Effector memory CD8-positive, alpha-beta T cell (primary cell): ENCODE measurements at regions not wholly inside any gene's neighbourhood (a gene's known extent, or its start where the extent isn't known, plus 50 kb on each side); places are given as distances from the start of the nearest gene placed in this dataset.
"Not testable (repeated sequence)": the region's sequence is repeated elsewhere in the genome, so short reads cannot be mapped to it uniquely, and the experiment has no call there.

ENCODE experiments used
- ATAC-seq: fragments of 150-1000 bp; cut with Tn5 transposase; replicated peaks from 2 replicates; pipeline ENCODE4 v1.10.0; 2021; ENCODE audit warnings: mild to moderate bottlenecking, moderate library complexity
- DNase-seq, 3 experiments: peaks; one replicate each; pipeline ENCODE4 v3.0.0; 2021
- H3K27ac Mint-ChIP-seq, 2 donors: one replicate each; pipeline ENCODE4 v1.8.0; 2022; ENCODE audit warnings: mild to moderate bottlenecking in 2 of 2, mixed read lengths in 2 of 2, moderate library complexity in 2 of 2
- H3K27me3 Mint-ChIP-seq, 2 donors: one replicate each; pipeline ENCODE4 v1.8.0; 2022; ENCODE audit warnings: mixed read lengths in 2 of 2
- H3K36me3 Mint-ChIP-seq: one replicate; pipeline ENCODE4 v1.8.0; 2022; ENCODE audit warnings: mild to moderate bottlenecking, moderate library complexity, mixed read lengths; ENCODE audit not compliant: insufficient read depth
- H3K4me1 Mint-ChIP-seq, 2 donors: one replicate each; pipeline ENCODE4 v1.8.0; 2022; ENCODE audit warnings: low read depth in 2 of 2, mixed read lengths in 2 of 2
- H3K4me3 Mint-ChIP-seq, 2 donors: one replicate each; pipeline ENCODE4 v1.8.0; 2022; ENCODE audit warnings: mild to moderate bottlenecking in 2 of 2, mixed read lengths in 2 of 2, moderate library complexity in 2 of 2
- H3K9me3 Mint-ChIP-seq, 2 donors: one replicate each; pipeline ENCODE4 v1.8.0; 2022; ENCODE audit warnings: mixed read lengths in 2 of 2

GRCh38 chr2:181788897-181789555, 102.5 kb upstream of the ITPRID2 start:
- no peak for ATAC-seq
- peaks cover 3 to 8% of the 10 kb centered on the region in 2 donors for H3K9me3 Mint-ChIP-seq
- no peak overlapping the region for H3K27ac Mint-ChIP-seq
- H3K36me3 Mint-ChIP-seq, result no peaks in the 10 kb centered on the region
- H3K27me3 Mint-ChIP-seq, result peaks cover 6 to 20% of the 10 kb centered on the region in 2 donors
- no peak for DNase-seq
- no peaks in the 10 kb centered on the region for H3K4me1 Mint-ChIP-seq
- H3K4me3 Mint-ChIP-seq, result no peak overlapping the region

- peaks cover 3 to 8% of the 10 kb centered on the region in 2 donors for H3K9me3 Mint-ChIP-seq
- no peak overlapping the region for H3K27ac Mint-ChIP-seq
- H3K4me3 Mint-ChIP-seq, result no peak overlapping the region
- peaks cover 6 to 20% of the 10 kb centered on the region in 2 donors for H3K27me3 Mint-ChIP-seq
- ATAC-seq, result no peak
- H3K36me3 Mint-ChIP-seq, result no peaks in the 10 kb centered on the region
- no peaks in the 10 kb centered on the region for H3K4me1 Mint-ChIP-seq
- DNase-seq, result no peak
Measured at GRCh38 chr2:181789827-181790448, 101.6 kb upstream of the ITPRID2 start.

GRCh38 chr2:181790716-181791649, 100.5 kb upstream of the ITPRID2 start:
- Mint-ChIP-seq H3K27me3 (peaks cover 3 to 20% of the 10 kb centered on the region in 2 donors), H3K9me3 (peaks cover 3 to 8% of the 10 kb centered on the region in 2 donors), H3K36me3 (no peaks in the 10 kb centered on the region), H3K4me1 (no peaks in the 10 kb centered on the region), H3K27ac (no peak overlapping the region), H3K4me3 (no peak overlapping the region)
- ATAC-seq (no peak), DNase-seq (no peak)

DNA sequence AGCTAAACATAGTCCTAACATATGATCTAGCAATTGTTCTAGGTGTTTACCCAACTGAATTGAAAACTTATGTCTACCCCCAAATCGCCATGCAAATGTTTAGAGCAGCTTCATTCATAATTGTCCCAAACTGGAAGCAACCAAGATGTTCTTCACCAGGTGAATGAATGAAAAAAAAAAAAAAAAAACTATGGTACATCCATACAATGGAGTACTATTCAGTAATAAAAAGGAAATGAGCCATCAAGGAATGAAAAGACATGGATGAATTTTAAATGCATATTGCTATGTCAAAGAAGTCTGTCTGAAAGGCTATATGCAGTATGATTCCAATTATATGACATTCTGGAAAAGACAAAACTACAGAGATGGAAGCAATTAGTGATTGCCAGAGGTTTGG, 98.6 kb upstream of the ITPRID2 start:
- Mint-ChIP-seq H3K27ac (no peak overlapping the region), H3K4me3 (no peak overlapping the region), H3K27me3 (peaks cover 0 to 9% of the 10 kb centered on the region in 2 donors), H3K9me3 (peaks cover 3 to 8% of the 10 kb centered on the region in 2 donors), H3K36me3 (peaks cover 2% of the 10 kb centered on the region), H3K4me1 (no peaks in the 10 kb centered on the region)
- DNase-seq, result no peak
- no peak for ATAC-seq

DNA sequence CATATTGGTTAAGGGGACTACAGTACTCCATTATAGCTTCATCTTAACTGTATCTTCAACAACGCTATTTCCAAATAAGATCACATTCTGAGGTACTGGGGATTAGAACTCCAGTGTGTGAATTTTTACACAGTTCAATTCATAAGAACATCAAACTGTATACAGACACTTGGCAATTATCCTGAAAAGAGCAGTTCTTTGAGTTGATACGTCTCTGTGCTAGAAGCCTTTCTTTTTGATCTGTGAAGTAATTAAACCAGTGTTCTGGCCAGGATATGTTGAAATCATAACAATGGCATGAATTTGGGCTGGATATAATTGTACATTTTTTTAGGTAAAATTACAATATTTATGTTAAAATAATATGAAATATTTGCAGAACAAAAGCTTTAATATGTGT, 93.5 kb upstream of the ITPRID2 start:
- ATAC-seq, result no peak
- Mint-ChIP-seq H3K4me1 (no peaks in the 10 kb centered on the region), H3K27me3 (peaks cover 6 to 25% of the 10 kb centered on the region in 2 donors), H3K9me3 (peaks cover 4% of the 10 kb centered on the region in 2 donors), H3K36me3 (peaks cover 2% of the 10 kb centered on the region), H3K27ac (no peak overlapping the region), H3K4me3 (no peak overlapping the region)
- no peak for DNase-seq

- H3K9me3 Mint-ChIP-seq, H3K4me3 Mint-ChIP-seq, DNase-seq, H3K36me3 Mint-ChIP-seq, ATAC-seq, H3K4me1 Mint-ChIP-seq, H3K27ac Mint-ChIP-seq: not testable (repeated sequence)
- peaks cover 34 to 45% of the 10 kb centered on the region in 2 donors for H3K27me3 Mint-ChIP-seq
Measured at GRCh38 chr2:181802300-181802699, 89.2 kb upstream of the ITPRID2 start.

- H3K27ac Mint-ChIP-seq, H3K4me1 Mint-ChIP-seq, H3K4me3 Mint-ChIP-seq, ATAC-seq, H3K36me3 Mint-ChIP-seq, H3K9me3 Mint-ChIP-seq, DNase-seq: not testable (repeated sequence)
- H3K27me3 Mint-ChIP-seq, result peaks cover 44 to 52% of the 10 kb centered on the region in 2 donors
Measured at GRCh38 chr2:181803903-181804799, 87.4 kb upstream of the ITPRID2 start.

DNA sequence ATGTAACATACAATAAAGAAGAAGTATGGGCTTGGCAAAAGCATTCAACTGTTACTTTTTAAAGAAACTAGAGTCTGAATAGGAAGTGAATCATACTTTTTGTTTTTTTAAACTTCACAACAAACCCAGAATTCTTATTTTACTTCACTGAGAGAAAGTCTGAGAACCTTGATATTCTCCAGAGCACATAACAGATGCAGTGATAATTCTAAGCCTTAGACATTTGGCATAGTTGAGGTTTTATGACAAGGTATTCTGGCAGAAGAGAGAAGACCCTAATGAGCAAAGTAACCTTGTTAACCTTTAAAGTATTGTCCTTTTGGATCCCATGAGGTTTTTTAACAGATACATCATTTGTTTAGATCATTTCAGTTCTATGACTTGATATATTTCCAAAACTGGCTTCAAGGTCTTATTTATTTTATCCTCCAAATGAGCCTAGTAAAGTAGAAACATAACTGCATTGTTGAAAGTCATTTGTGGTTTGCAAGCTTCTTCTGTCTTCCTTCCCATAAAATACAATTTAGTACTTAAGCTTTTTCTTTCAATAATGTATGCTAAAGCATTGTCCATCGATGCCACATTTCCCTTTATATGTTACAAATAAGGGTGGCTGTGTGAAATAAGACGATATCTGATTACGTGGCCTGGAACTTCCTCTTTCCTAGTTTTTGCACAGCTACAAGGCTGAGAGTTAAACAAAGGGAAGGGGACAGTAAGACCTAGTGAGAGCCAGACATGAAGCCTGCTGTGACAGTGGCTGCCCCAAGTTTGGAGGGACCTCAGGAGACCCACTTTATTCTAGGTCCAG, 86.1 kb upstream of the ITPRID2 start:
- Mint-ChIP-seq H3K9me3 (no peaks in the 10 kb centered on the region), H3K4me1 (no peaks in the 10 kb centered on the region), H3K27ac (no peak overlapping the region), H3K4me3 (no peak overlapping the region), H3K36me3 (no peaks in the 10 kb centered on the region), H3K27me3 (peaks cover 49 to 53% of the 10 kb centered on the region in 2 donors)
- ATAC-seq (no peak), DNase-seq (no peak)

DNA sequence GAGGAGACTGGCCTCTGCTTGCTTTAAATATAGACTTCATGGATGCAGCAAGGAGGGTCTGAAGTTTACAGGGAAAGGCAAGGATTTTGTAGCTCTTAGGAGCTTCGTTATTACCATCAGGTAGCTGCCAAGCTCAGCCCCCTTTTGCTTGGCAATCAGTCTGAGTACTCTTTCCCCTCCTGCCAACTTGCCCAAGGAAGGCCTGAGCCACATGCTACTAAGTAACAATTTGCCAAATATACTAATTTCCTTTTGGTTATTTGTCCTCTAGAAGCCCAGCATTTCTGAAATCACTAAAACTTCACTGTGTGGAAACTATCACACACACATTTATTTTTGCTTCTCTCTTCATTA, 85.5 kb upstream of the ITPRID2 start:
- Mint-ChIP-seq H3K36me3 (no peaks in the 10 kb centered on the region), H3K9me3 (no peaks in the 10 kb centered on the region), H3K27ac (no peak overlapping the region), H3K4me3 (no peak overlapping the region), H3K4me1 (no peaks in the 10 kb centered on the region), H3K27me3 (peaks cover 49 to 52% of the 10 kb centered on the region in 2 donors)
- ATAC-seq (no peak), DNase-seq (no peak)

DNA sequence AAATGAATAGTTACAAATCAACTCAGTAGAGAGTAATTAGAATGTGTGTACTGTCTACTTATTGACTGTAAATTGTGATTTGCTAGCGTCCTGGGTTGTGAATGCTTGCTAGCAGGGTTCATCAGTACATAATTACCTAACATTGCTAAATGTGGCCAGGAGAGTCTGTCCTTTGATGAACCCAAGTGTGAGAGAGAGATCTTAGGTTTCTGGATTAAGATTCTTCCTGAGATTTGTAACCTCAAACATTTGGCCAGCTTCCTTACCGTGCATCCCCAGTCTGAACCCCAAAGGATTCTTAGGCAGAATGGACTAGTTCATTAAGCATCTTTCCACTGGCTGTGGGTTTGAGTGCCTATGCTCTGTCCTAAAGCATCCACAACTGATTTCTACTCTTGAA, 84.0 kb upstream of the ITPRID2 start:
- no peaks in the 10 kb centered on the region for H3K4me1 Mint-ChIP-seq
- ATAC-seq (no peak), DNase-seq (no peak)
- peaks cover 45 to 48% of the 10 kb centered on the region in 2 donors for H3K27me3 Mint-ChIP-seq
- H3K4me3 Mint-ChIP-seq, result no peak overlapping the region
- H3K36me3 Mint-ChIP-seq, result no peaks in the 10 kb centered on the region
- H3K9me3 Mint-ChIP-seq, result no peaks in the 10 kb centered on the region
- H3K27ac Mint-ChIP-seq, result no peak overlapping the region

GRCh38 chr2:181810823-181811695, 80.5 kb upstream of the ITPRID2 start:
- no peak overlapping the region for H3K4me3 Mint-ChIP-seq
- no peaks in the 10 kb centered on the region for H3K36me3 Mint-ChIP-seq
- H3K27ac Mint-ChIP-seq, result no peak overlapping the region
- H3K27me3 Mint-ChIP-seq, result peaks cover 28 to 29% of the 10 kb centered on the region in 2 donors
- H3K9me3 Mint-ChIP-seq, result no peaks in the 10 kb centered on the region
- no peak for ATAC-seq
- H3K4me1 Mint-ChIP-seq, result peaks cover 6 to 8% of the 10 kb centered on the region in 2 donors
- DNase-seq, result no peak
